IPS DF 19.7 (cell line): ENCODE measurements at regions not wholly inside any gene's neighbourhood (a gene's known extent, or its start where the extent isn't known, plus 50 kb on each side); places are given as distances from the start of the nearest gene placed in this dataset.
"Not testable (repeated sequence)": the region's sequence is repeated elsewhere in the genome, so short reads cannot be mapped to it uniquely, and the experiment has no call there.

Source experiments
- DNase-seq: peaks from one replicate; pipeline ENCODE4 v3.0.0-alpha.2; 2013; ENCODE audit warnings: low read depth, low spot score

DNA sequence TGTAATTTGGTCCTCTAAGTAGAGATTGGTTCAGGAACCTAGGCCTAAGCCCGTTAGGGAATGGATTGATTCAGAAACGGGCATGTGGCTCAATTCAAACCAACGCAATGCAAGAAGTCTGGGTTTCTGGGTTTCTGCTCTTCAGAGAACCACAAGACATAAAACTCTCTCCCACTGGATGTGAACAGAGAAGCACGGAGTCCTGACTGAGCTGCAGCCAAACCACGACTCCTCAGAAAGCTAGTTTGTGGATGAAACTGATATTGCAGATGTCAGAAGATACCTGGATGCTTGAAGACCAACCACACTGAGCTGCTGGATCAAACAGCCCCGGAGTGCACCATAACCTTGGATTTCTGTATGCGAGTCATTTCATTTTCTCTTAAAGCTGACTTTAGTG is 50.0 kb downstream of the SOD2 start:
- no peak for DNase-seq

DNA sequence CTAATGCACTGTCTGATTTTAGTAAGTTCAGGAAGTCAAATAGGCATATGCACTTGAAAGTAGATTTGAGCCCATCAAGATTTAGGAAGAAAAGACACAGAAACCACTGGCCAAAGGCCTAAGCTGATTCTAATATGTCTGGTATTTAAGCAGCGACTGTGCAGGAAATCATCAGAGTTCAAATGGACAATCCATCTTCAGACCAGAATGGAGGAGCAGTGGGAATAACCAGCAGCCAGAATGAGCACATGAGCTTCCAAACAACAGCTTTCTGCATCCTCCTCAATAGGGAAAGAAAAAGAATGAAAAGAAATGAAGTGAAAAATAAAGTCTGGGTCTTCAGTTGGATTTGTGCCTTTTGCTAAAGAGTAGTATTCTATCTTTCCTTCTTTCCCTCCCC is 50.6 kb downstream of the SOD2 start:
- DNase-seq: no peak

DNA sequence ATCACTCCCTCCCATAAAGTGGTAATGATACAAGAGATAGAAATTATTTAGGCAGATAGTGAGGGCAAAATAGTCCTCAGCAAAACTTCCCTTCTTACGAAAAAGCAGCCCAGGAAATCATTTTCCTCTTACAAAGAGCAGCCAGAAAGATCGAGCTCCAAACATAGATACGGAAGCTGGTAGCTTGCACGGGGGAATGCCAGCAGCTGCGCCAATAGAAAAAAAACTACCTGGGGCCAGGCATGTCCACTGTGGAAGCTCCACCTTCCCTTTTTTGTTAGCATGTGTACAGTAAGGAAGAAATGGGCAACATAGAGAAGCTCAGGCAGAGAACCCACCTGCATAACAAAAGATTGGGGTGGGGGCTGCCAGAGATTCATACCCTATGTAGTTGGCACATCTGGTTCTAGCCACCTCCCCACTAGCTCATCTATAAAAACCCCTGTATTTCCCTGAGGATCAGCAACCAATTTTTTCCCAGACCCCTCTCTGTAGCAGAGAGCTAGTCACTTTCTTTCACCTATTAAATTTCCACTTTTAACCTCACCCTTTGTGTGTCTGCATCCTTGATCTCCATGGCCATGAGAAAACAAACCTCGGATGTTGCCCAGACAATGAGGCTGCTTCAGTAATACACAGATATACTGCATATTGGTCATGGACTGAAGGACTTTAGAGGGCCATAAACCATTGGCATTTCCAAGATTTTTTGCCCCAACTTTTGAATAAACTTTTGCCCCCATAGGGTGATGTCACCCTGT is 52.1 kb downstream of the SOD2 start:
- DNase-seq: no peak

DNA sequence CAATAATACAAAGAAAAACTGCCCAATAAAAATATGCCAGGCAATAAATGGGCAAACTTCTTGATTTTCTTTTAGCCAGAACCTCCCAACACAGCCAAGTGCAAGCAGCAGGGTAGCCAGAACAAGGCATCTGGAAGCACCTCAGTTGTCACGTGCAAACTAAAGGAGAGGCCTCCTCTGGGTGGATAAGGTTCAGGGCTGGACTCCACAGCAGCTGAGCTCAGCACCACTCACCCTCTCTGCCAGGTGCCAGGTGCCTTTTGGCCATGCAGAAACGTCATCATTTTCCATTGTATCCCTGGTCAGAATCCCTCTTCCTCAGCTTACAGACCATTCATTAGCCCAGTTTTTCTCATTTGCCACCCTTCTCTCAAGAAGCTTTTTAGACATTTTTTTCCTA is 52.7 kb downstream of the SOD2 start:
- DNase-seq: no peak

DNA sequence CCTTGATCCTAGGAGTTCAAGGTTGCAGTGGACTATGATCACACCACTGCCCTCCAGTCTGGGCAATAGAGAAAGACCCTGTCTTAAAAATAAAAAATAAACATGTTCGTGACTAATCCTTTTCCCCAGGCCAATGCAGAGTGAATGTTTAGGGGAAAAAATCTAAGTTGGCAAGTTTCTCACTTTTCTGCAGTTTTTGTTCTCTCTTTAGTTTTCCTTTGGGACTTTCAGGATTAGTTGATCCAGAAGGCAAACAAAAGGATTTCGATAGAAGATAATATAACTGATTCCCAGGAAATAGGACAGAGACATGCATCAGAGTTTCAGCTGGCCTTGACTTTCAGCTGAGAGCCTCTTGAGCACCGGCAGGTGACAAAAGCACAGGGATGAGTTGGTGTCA is 53.3 kb downstream of the SOD2 start:
- no peak for DNase-seq

DNA sequence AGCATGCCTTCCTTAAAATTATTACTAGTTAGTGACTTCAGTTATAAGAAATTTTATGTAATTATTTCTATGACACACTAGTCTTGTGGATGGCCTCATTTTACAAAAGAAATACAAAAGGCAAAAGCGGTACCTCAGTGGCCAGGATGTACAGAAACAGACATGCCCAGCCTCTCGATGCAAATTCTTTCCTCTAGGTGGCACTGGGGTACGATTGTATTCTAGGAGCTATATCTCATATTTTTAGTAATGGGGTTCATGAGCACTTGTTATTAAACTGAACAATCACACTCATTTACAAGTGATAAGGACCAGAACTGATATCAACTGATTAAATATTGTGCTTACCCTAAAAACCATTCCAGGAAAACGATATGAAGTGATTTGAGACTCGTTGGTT is 59.8 kb downstream of the SOD2 start:
- no peak for DNase-seq

DNA sequence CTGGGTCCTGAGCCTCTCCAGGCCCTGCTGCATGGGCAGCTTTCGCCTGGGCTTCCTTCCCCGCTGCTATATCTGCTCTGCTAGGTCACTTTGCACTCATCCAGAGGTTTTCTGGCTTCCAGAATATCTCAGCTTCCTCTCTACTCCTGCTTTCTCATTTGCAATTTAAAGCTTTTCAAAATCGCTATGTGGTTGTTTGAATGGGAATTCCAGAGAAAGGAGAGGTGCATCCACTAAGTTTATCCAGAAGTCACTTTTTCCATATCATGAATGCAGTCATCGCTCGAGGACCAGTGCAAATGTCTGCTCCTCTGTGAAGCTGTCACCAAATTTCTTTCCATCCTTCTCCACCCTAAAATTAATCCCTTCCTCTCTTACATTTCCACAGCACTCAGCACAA is 61.2 kb downstream of the SOD2 start:
- no peak for DNase-seq

DNA sequence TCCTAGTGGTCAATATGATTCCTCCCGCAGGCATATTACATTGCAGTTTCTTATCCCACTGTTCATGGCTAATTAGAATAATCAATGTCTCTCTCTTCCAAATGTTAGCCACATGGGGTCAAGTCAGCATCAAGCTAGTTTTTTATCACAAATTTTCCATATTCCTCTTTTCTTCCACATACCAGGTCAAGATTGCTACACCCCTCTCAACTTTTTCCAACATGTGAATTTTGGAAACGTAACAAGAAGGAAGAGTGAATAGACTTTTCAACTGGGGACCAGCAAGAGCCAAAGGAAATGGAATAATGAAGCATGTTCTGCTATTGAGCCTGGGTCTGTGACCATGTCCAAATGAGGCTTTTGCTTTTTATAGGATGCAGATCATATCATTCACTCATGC is 65.1 kb downstream of the SOD2 start:
- no peak for DNase-seq

DNA sequence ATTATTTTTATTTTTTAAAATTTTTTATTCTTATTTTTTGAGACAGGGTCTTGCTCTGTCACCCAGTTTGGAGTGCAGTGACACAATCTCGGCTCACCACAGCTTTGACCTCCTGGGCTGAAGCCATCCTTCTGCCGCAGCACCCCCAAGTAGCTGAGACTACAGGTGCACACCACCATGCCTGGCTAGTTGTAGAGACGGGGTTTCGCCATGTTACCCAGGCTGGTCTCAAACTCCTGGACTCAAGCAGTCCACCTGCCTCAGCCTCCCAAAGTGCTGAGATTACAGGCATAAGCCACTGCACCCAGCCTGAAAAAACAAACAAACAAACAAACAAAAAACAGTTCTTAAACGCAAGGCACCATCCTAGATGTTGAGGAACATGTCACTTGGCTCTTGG is 66.5 kb downstream of the SOD2 start:
- DNase-seq: not testable (repeated sequence)

DNA sequence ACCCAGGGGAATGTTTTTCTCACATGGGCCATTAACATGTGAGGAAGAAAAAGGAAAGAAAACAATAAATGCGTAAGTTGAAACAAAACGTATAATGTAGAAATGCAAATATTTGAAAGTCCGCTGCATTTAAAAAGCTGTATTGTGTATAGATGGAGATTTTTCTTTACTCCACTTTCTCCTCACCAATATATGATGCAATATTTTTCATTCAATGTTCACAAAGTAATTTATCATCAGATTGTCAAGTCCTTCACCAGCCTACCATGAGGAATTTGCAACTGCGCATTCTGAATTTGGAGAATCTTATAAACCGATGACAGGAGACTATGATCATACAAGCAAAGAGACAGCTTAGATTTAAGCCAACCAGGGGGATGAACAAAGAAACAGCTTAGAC is 69.9 kb downstream of the SOD2 start:
- DNase-seq: no peak

DNA sequence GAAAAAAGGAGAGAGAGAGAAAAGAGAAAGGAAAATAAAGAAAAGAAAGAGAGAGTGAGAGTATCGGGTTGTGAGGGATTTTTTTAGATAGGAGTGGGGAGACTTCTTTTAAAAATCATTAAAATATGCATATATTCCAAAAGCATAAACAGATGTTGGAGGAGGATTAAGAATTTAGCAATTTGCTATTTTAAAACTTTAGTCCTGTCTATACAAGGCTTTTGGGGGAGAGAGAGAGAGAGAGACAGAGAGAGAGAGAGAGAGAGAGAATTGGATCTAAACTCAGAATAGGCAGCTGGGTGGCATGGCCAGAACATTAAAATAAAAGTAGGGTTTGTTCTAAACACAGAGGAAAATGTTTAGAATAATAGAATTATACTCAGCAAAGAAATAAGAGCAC is 72.1 kb downstream of the SOD2 start:
- DNase-seq: no peak

DNA sequence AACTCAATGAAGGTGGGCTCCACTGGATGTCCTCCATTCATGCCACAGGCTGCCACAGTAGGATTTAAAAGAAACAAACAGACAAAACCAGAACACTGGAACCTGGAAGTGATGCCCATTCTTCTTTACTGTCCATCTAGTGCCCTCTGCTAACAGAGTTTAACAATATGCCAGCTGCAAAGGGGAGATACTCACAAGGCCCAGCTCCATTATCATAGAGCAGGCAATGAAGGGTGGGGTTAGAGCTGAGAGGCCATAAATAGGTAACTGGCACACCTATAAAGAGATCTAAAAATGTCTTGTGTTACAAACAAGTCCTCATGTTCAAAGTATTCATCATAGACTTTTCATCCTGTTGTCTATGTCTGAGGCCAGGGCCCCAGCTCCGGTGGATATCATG is 75.6 kb downstream of the SOD2 start:
- no peak for DNase-seq

DNA sequence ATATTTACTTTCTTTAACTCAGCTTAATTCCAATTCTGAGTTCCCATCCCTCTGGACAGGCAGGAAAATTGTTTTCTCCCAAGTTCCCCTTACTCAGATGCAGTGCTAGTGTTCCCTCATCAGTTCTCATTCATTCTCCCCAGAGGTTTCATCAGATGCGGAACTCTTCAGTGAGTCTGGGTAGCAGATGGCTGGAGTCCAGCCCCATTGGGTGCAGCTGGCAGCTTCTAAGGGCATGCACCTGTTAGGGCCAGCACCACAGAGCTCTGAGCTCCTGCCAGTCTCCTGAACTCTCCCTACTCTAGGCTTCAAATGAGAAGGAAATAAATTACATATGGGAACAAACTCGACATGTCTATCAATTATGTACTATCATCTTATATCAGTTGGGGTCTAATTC is 76.6 kb downstream of the SOD2 start:
- DNase-seq: no peak

DNA sequence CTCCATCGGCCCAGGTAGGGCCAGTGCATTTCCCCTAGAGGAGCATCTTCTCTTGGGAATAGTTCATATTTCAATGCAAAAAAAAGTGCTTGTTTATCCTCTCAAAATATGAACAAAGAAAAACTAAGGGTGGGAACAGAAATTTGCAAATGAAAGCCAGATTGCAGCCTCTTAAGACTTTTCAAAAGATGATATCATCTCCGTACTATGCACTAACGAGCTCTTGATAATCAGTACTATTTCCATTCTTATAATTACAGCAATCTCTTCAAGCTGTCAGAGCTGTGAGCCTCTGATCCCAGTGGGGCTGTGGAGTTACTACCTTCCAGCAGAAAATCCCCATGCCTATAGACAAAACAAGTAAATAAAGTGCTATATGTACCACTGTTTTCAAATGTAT is 77.1 kb downstream of the SOD2 start:
- DNase-seq: no peak

DNA sequence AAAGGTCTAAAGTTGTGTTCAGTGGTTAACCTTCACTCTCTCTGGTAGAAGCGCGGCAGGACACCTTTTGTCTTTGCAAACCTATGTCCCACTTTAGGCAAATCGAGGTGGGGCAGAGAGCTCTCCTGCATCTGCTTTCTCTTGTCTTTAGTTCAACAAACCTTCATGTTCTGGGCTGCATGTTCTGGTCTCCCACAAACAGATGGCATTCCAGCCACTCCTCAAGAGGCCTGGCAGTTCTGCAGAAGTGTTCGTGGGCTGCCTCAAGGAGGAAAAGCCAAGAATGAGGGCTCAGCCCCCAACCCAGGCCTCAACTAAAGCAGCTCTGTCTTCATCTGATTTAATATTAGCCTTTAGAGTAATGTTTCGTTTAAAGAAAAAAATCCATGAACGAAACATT is 82.2 kb downstream of the SOD2 start:
- no peak for DNase-seq

DNA sequence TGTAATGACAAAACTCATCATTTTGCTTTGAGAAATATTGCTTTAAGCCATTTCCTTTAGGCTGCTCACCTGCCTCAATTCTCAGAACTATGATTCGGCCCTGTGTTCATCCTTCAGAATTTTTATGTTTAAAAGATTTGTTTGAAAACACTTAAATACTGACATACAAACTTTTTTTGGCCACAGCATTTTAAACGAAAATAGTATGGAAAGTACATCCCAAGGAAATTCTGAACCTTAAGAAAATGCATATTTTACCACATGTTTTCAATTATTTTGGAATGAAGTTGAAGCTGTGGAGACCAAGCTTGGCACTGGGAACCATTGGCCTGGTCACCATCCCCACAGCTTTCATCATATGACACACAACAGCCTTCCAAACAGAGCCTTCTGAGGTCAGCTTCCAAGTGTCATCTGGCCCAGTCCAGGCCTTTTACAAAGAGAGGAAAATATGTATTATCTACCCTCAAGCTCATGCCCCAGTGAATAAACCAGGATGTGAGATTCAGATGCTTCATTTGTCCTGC is 83.3 kb downstream of the SOD2 start:
- DNase-seq: no peak

DNA sequence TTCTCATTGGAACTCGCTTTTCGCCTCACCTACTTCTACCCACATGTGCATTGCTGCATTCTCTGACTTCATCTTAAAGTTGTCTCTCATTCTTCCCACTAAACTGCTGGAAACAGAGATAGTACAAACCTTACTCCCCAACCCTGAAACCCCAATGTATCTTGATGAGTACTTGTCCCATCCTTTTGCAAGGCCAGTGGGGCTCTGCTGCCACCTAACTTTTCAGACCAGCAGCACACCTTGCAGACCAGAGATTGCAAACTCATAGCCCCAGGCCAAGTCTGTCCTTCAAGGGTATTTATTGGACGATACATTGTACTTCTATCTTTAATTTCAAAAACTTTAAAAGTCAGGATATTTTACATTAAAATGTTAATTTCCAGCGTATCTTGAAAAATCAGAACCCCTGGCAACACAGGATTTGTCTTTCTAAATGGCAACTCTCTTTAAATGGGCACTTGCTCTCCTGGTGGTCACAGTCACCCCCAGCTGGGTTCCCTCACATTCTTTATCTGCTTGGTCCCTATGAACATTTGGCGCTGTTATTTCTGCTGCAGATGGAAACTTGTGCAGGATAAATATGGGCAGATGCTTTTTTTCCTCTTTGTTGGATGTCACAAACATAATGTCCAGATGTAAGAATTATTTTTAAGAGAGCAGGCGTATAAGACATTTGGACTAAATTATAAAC is 83.9 kb downstream of the SOD2 start:
- DNase-seq: peak; percentile 9

DNA sequence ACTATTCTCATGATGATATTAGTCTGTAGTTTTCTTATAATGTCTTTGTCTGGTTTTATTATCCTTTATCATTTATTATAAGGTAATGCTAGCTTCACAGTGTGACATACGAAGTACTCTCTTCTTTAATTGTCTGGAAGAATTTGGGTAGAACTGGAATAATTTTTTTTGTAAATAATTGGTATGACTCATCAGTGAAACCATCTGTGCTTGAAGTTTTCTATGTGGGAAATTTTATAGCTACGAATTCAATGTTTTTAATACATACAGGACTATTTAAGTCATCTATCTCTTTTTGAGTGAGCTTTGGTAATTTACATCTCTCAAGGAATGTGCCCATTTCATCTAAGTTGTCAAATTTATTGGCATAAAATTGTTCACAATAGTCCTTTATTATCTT is 86.3 kb downstream of the SOD2 start:
- no peak for DNase-seq

DNA sequence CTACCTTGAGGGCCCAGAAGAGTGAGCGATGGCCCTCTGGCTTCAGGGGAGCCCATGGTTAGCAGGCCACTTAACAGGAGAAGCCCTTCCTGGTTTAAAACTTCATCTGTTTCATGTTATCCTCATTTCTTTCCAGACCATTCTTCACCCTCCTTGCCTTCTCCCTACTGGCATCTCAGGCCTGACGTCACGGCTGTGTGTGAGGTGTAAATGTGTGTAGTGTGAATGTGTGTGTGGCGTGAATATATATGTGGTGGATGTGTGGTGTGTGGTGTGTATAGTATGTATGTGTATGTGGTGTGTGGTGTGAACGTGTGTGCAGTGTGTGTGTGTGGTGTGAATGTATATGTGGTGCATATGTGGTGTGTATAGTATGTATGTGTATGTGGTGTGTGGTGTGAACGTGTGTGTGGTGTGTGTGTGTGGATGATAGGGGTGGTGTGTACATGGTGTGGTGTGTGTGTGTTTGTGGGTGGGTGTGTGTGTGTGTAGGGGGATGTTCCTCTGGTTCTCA is 88.5 kb downstream of the SOD2 start:
- DNase-seq: no peak

DNA sequence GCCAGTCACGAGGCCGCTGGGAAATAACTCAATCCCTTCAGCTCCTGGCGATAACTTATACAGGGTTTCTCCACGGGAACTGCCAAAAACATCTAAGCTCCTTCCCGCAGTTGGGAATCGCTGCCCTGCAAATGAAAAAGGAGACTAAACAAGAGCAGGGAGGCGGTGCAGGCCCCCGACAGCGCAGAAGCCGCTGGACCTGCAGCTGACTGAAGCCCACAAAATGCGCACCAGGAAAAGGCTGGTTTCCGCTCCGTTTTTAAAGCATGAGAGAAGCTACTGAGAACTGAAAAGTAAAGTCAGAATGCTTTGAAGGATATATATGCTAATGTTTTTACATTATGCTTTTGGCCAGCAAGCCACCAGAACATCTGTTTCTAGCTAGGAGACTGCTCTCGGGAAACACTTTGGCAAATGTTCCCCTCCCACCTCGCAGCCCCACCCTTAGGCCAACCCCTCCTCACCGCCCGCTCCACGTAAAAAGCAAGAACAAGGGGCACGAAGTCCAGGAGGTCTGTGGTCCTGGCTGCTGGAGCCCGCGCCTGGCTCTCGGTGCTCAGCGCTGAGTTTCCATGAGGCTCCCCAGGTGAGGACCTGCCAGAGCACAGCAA is 90.5 kb downstream of the SOD2 start:
- DNase-seq: no peak

DNA sequence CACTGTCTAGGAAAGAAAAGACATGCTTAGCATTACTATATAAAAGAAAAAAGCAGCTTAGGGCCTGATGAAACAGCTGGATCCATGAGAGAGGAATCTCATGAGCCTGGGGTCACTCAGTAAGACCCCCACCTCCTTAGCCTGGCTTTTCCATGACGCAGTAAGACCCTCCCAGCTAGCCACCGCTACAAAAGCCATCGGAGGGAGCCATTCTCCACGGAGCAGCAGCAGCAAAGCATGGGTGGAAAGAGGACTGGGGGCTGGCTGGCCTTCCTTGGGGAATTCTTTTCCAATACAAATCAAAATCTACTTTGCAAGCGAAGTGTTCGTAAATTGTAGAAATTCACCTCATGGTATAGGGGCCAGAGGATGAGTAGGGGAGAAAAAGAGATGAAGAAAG is 91.8 kb downstream of the SOD2 start:
- no peak for DNase-seq

DNA sequence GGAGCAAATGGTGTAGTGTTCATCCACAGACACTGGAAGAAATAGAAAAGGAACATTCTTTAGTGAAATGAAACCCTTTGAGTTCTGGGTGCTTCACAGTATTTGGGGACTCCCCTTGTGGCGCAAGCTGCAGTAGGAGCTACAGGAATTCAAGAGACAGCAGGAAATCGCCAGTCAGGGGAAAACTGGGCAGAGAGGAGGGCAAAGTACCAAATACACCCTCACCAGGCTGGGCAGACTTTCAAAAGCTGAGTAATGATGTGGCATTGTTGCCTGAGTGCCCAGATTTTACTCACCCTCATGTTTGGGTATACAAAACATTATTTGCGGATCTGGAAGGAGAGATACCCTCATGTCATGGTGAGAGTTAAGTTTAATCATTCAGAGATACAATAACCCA is 97.9 kb downstream of the SOD2 start:
- no peak for DNase-seq

DNA sequence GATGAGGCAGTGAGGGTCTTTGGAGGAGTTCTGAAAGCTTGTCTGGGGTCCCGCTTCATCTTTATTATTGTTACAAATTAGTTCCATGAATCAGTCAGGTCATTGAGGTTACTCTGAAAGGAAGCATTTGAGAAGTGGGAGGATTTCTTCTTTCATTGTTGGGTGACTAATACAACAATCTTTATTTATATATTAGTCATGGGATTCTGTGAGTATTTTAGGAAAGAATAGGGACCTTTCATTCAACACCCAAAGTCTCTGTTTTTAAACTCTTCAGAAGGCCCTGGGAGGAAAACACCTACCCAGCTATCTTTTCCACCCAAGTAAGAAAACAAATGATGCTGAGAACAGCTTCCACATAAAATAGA is 98.3 kb downstream of the SOD2 start:
- DNase-seq: no peak
